WERI-Rb-1 (cell line): ENCODE measurements at regions not wholly inside any gene's neighbourhood (a gene's known extent, or its start where the extent isn't known, plus 50 kb on each side); places are given as distances from the start of the nearest gene placed in this dataset.

Experiments used
- DNase-seq: peaks from one replicate; pipeline ENCODE4 v3.0.0-alpha.2; 2020
- H3K27ac ChIP-seq: fragments of 250-450 bp; sonication (Bioruptor Pico); 2 replicates; pipeline ENCODE4 v1.5.1; 2020; ENCODE audit warnings: mild to moderate bottlenecking, moderate library complexity
- H3K27me3 ChIP-seq: fragments of 250-450 bp; sonication (Bioruptor Pico); 2 replicates; pipeline ENCODE4 v1.5.1; 2021; ENCODE audit warnings: mild to moderate bottlenecking, low read depth, moderate library complexity; ENCODE audit not compliant: insufficient read depth, severe bottlenecking
- H3K36me3 ChIP-seq: fragments of 250-450 bp; sonication (Bioruptor Pico); 2 replicates; pipeline ENCODE4 v1.5.1; 2020; ENCODE audit warnings: mild to moderate bottlenecking, moderate library complexity
- H3K4me3 ChIP-seq: 2 replicates; pipeline ENCODE4 v1.5.1; 2011; ENCODE audit warnings: low read depth, mild to moderate bottlenecking, control low read depth, low read length
- H3K9me3 ChIP-seq: fragments of 250-450 bp; sonication (Bioruptor Pico); 2 replicates; pipeline ENCODE4 v1.5.1; 2021; ENCODE audit warnings: mild to moderate bottlenecking, moderate library complexity; ENCODE audit not compliant: severe bottlenecking
- CTCF ChIP-seq: IDR thresholded peaks from 2 replicates; pipeline ENCODE4 v1.5.1; 2011; ENCODE audit warnings: low read depth, mild to moderate bottlenecking, control low read depth, inconsistent platforms, low read length

- Histone ChIP-seq H3K27ac (no peak overlapping the region), H3K27me3 (no peaks in the 10 kb centered on the region), H3K36me3 (no peaks in the 10 kb centered on the region), H3K4me3 (no peak overlapping the region), H3K9me3 (peaks cover 17% of the 10 kb centered on the region)
- DNase-seq, result no peak
- no peak for TF ChIP-seq CTCF
Observed at GRCh38 chr12:14256121-14256520, 109.4 kb upstream of the ATF7IP start.

GRCh38 chr12:14256555-14257169, 108.8 kb upstream of the ATF7IP start:
- H3K27me3 ChIP-seq, result no peaks in the 10 kb centered on the region
- H3K9me3 ChIP-seq, result peaks cover 17% of the 10 kb centered on the region
- no peak overlapping the region for H3K4me3 ChIP-seq
- peak overlapping the region; percentile 76 for H3K27ac ChIP-seq
- DNase-seq, result peak; percentile 74
- H3K36me3 ChIP-seq, result no peaks in the 10 kb centered on the region
- peak; percentile 66 for TF ChIP-seq CTCF

GRCh38 chr12:14257303-14257733, 108.2 kb upstream of the ATF7IP start:
- TF ChIP-seq CTCF, result no peak
- Histone ChIP-seq H3K27ac (peak overlapping the region; percentile 76), H3K9me3 (peaks cover 17% of the 10 kb centered on the region), H3K27me3 (no peaks in the 10 kb centered on the region), H3K4me3 (no peak overlapping the region), H3K36me3 (no peaks in the 10 kb centered on the region)
- no peak for DNase-seq

- TF ChIP-seq CTCF, result 0 out of 2 replicates have a peak, but pooled peaks have one; percentile 1
- H3K9me3 ChIP-seq, result peaks cover 17% of the 10 kb centered on the region
- no peak overlapping the region for H3K4me3 ChIP-seq
- no peaks in the 10 kb centered on the region for H3K27me3 ChIP-seq
- peak overlapping the region; percentile 76 for H3K27ac ChIP-seq
- DNase-seq, result peak; percentile 85
- H3K36me3 ChIP-seq, result no peaks in the 10 kb centered on the region
Observed at GRCh38 chr12:14257734-14258574, 107.5 kb upstream of the ATF7IP start.

GRCh38 chr12:14258575-14258940, 106.9 kb upstream of the ATF7IP start:
- no peaks in the 10 kb centered on the region for H3K36me3 ChIP-seq
- peak overlapping the region; percentile 76 for H3K27ac ChIP-seq
- TF ChIP-seq CTCF, result no peak
- H3K9me3 ChIP-seq, result peaks cover 17% of the 10 kb centered on the region
- H3K27me3 ChIP-seq, result no peaks in the 10 kb centered on the region
- H3K4me3 ChIP-seq, result no peak overlapping the region
- no peak for DNase-seq
